Muscle of back (tissue), 3 donors: ENCODE measurements at regions not wholly inside any gene's neighbourhood (a gene's known extent, or its start where the extent isn't known, plus 50 kb on each side); places are given as distances from the start of the nearest gene placed in this dataset.
A peak's percentile ranks its signal among the peaks of the same experiment; 100 is the strongest.

ENCODE experiments used
- DNase-seq, 3 donors: peaks; one replicate each; pipeline versions ENCODE4 v3.0.0 to v3.0.0-alpha.2; 2013

DNA sequence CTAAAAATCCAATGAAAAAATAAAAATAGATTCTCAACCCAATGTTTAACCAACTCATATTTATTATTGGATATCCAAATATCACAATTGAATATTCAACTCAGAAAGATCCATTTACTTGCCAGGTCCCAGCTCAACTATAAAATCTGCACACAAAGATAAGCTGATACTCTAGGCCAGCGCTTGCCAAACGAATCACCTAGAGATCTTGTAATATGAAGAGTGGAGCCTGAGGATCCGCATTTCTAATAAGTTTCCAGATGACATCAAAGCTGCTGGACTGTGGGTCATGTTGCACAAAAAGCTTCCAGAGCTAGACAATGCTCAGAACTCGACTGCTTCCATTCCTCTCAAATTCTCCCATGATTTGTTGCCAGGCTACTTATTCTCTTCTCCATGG, 51.7 kb upstream of the HSF2 start:
- DNase-seq = peak in 1 of 3 donors; percentile 70
